Gastrocnemius medialis (tissue), 4 donors: ENCODE measurements at regions not wholly inside any gene's neighbourhood (a gene's known extent, or its start where the extent isn't known, plus 50 kb on each side); places are given as distances from the start of the nearest gene placed in this dataset.

Source experiments
- CTCF ChIP-seq, 5 experiments: fragments of 450-650 bp in 3 of 5; fragments of 200-600 bp in 2 of 5; sonication (generic) in 2 of 5; IDR thresholded peaks in 4 of 5; conservative IDR thresholded peaks in 1 of 5; 1 replicate in 4 of 5; 2 replicates in 1 of 5; pipeline ENCODE4 v1.5.1; 2016 to 2019; ENCODE audit warnings: antibody characterized with exemption in 5 of 5, mild to moderate bottlenecking in 3 of 5, moderate library complexity in 3 of 5
- POLR2A ChIP-seq, 2 donors: fragments of 450-650 bp; IDR thresholded peaks; one replicate each; pipeline ENCODE4 v1.6.1; 2017; ENCODE audit warnings: antibody characterized with exemption in 2 of 2, mild to moderate bottlenecking in 2 of 2, moderate library complexity in 2 of 2

DNA sequence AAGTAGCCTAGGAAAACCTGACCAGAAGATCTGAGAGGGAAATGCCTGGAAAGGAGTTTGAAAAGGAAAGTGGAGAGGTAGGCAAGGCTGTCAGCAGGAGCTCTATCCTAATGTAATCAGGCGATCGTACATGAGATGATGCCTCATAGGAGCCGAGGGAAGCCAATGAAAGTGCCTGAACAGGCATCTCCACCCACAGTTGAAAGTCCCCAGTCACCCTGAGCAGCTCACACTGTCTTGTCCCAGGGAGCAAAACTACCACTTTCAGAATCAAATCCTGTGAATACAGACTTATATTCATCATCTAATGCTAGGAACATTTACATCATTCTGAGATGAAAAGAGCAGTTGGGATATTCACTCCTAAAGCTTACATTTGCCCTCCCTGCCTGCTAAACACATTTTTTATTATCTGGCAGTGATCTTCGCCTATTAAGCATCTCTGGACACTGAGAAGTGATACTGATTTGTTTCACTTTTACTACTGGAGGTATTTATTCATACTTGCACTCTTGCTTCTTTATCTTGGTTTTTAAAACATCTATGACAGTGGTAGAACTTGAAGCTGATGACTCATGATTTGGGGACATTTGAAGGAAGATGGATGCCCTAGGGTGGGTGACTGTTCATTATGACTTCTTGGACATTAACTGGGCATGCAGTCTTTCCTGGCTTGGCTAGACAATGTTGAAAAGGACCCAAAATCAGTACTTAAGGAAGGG is 221.6 kb downstream of the SEC16B start:
- no peak for TF ChIP-seq CTCF (IDR thresholded peaks at IDR 0.05 in 4 of 5, conservative IDR thresholded peaks at IDR 0.05 in 1 of 5)
- TF ChIP-seq POLR2A (IDR thresholded peaks at IDR 0.05), result no peak
